Activated T-cell treated with anti-CD3 and anti-CD28 coated beads, Interleukin-2, amount 50 U/mL, for 4 hours (primary cell): ENCODE measurements at regions not wholly inside any gene's neighbourhood (a gene's known extent, or its start where the extent isn't known, plus 50 kb on each side); places are given as distances from the start of the nearest gene placed in this dataset.

Experiments used
- ATAC-seq, 2 donors: fragments of 200-7000 bp; cut with Tn5 transposase; one replicate each; pipeline ENCODE4 v1.10.0; 2021
- DNase-seq: peaks from one replicate; pipeline ENCODE4 v3.0.0-alpha.2; 2020
- H3K27me3 Mint-ChIP-seq: one replicate; pipeline ENCODE4 v1.8.0; 2021; ENCODE audit warnings: low read depth, mixed read lengths
- H3K36me3 Mint-ChIP-seq: one replicate; pipeline ENCODE4 v1.8.0; 2022; ENCODE audit warnings: mixed read lengths; ENCODE audit not compliant: insufficient read depth
- H3K4me1 Mint-ChIP-seq: one replicate; pipeline ENCODE4 v1.8.0; 2021; ENCODE audit warnings: low read depth, mixed read lengths
- H3K4me3 Mint-ChIP-seq: one replicate; pipeline ENCODE4 v1.8.0; 2021; ENCODE audit warnings: mild to moderate bottlenecking, moderate library complexity, mixed read lengths
- H3K9me3 Mint-ChIP-seq: one replicate; pipeline ENCODE4 v1.8.0; 2021; ENCODE audit warnings: mixed read lengths

- Mint-ChIP-seq H3K4me1 (peaks cover 22% of the 10 kb centered on the region), H3K27me3 (no peaks in the 10 kb centered on the region), H3K36me3 (no peaks in the 10 kb centered on the region), H3K9me3 (no peaks in the 10 kb centered on the region), H3K4me3 (no peak overlapping the region)
- no peak for ATAC-seq
- DNase-seq, result no peak
These were observed 215.0 kb upstream of the PWP1 start for GRCh38 chr12:107470645-107471044.

DNA sequence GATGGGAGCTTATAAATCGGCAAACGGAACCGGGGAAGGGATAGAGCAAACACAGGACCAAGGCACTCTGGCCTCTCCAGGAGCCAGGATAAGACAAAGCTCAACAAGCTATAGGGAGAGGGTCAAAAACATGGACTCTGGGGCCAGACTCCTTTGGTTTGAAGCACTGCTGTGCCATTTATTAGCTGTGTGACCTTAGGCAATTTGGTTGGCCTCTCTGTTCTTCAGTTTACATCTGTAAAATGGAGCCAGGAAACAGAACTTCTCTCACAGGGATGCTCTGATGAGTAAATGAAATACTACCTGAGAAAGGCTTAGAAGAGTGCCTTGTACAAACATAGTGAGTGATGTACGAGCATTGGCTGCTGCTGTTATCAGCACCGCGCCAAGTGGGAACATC is 213.3 kb upstream of the PWP1 start:
- DNase-seq, result no peak
- no peaks in the 10 kb centered on the region for H3K9me3 Mint-ChIP-seq
- ATAC-seq, result no peak
- H3K36me3 Mint-ChIP-seq, result no peaks in the 10 kb centered on the region
- peaks cover 21% of the 10 kb centered on the region for H3K4me1 Mint-ChIP-seq
- H3K27me3 Mint-ChIP-seq, result no peaks in the 10 kb centered on the region
- no peak overlapping the region for H3K4me3 Mint-ChIP-seq

GRCh38 chr12:107474099-107474498 is 211.5 kb upstream of the PWP1 start:
- H3K27me3 Mint-ChIP-seq, result no peaks in the 10 kb centered on the region
- H3K9me3 Mint-ChIP-seq, result no peaks in the 10 kb centered on the region

DNA sequence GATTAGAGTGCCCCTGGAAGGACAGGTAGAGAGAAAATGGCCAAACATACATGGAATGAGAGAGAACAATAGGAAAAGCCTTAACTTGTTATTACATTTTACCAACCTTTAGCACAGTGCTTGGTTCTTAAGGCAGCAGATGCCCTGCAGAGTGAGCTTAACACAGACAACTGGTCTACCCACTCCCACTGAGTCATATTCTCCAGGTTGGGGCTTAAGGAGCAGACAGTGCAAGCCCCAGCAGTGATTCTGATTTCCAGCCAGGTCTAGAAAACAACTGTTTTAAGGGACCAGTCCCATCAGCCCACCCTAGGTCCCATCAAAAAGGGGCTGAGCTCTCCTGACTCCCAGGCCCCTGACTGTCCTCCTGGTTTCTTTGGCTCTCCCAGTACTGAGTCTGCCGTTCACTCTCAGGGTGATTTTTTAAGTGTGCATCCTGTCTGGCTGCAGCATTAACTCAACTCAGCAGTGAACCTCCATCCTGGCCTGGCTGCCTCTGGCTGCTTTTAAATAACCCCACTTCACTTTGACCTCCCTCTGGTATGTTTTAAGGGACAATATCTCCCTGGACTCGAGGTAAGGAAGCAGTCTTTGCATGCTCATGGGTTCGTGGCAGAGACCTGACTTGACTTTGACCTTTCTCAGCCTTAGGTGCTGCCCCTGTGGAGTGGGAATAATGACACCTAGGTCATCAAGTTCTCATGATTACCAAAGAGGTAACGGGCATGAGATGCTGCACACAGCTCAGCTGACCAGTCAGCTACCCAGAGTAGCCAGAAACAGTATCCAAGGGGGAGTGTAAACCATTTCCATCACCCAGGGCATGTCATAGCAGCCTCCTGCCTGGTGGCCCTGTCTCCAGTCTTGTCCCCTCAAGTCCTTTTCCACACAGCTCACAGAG is 210.7 kb upstream of the PWP1 start:
- H3K9me3 Mint-ChIP-seq, result no peaks in the 10 kb centered on the region
- no peaks in the 10 kb centered on the region for H3K36me3 Mint-ChIP-seq
- H3K4me1 Mint-ChIP-seq, result peaks cover 19% of the 10 kb centered on the region
- no peak overlapping the region for H3K4me3 Mint-ChIP-seq
- DNase-seq, result peak; percentile 5
- peak; percentile 27 to 46 for ATAC-seq
- H3K27me3 Mint-ChIP-seq, result no peaks in the 10 kb centered on the region

More at GRCh38 chr12:107474099-107474498, 211.5 kb upstream of the PWP1 start:
- Mint-ChIP-seq H3K4me3 (no peak overlapping the region), H3K36me3 (no peaks in the 10 kb centered on the region), H3K4me1 (peaks cover 19% of the 10 kb centered on the region)
- no peak for ATAC-seq
- DNase-seq, result no peak

DNA sequence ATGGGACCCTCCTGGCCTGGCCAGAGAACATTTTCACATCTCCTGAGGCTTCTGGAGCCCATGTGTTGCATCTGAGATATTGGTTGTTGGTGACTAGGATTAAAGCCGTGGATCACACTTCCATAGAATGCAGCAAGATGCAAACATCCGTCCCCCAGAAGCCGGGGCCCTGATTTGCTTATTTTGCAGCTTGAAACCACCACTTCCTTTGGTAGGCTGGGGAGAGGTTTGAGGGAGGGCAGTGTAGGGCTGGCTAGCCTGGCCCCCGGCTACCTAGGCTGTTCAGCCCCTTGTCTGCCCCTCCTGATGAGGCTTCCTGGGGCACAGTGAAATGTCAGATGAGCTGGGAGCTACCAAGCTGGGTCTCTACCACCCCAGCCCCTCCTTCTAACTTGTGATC is 209.7 kb upstream of the PWP1 start:
- peaks cover 22% of the 10 kb centered on the region for H3K4me1 Mint-ChIP-seq
- DNase-seq (no peak), ATAC-seq (no peak)
- no peak overlapping the region for H3K4me3 Mint-ChIP-seq
- H3K27me3 Mint-ChIP-seq, result no peaks in the 10 kb centered on the region
- no peaks in the 10 kb centered on the region for H3K9me3 Mint-ChIP-seq
- H3K36me3 Mint-ChIP-seq, result no peaks in the 10 kb centered on the region

GRCh38 chr12:107477018-107477417 is 208.6 kb upstream of the PWP1 start:
- Mint-ChIP-seq H3K36me3 (no peaks in the 10 kb centered on the region), H3K27me3 (no peaks in the 10 kb centered on the region), H3K4me3 (no peak overlapping the region), H3K9me3 (no peaks in the 10 kb centered on the region), H3K4me1 (peaks cover 22% of the 10 kb centered on the region)
- ATAC-seq (no peak), DNase-seq (no peak)

DNA sequence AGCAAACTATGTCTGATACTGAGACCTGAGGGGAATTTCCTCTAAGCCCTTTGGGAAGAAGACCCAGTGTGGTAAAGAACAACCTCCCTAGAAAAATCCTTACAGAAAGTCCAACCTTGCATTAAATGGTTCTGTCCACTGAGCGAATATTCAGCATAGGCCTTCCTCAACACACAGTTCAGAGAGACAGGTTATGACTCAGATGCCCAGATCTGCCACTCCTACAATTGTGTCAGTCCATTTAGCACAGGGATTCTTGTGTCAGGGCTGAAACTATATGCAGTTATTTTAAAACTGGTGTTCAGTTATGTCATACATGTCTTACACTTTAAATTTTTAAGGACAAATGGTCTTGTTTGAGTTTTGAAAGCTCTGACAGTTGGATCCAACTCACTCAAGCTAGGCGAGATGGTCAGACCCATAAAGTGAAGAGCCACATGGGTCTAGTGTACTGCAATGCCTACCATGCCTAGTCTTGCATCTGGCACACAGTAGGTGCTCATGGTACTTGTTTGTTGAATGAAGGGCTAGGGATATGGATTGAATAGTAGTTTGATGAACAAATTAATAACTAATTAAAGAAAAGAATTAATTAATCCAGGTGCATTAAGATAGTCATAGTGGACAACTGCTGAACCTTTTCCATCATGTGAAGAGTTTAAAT is 207.5 kb upstream of the PWP1 start:
- ATAC-seq (no peak), DNase-seq (no peak)
- H3K4me3 Mint-ChIP-seq, result no peak overlapping the region
- no peaks in the 10 kb centered on the region for H3K36me3 Mint-ChIP-seq
- H3K27me3 Mint-ChIP-seq, result no peaks in the 10 kb centered on the region
- peaks cover 20% of the 10 kb centered on the region for H3K4me1 Mint-ChIP-seq
- no peaks in the 10 kb centered on the region for H3K9me3 Mint-ChIP-seq

GRCh38 chr12:107478881-107479280 is 206.7 kb upstream of the PWP1 start:
- DNase-seq, result no peak
- Mint-ChIP-seq H3K36me3 (no peaks in the 10 kb centered on the region), H3K27me3 (no peaks in the 10 kb centered on the region), H3K4me3 (no peak overlapping the region), H3K4me1 (peaks cover 20% of the 10 kb centered on the region), H3K9me3 (no peaks in the 10 kb centered on the region)
- ATAC-seq, result no peak

DNA sequence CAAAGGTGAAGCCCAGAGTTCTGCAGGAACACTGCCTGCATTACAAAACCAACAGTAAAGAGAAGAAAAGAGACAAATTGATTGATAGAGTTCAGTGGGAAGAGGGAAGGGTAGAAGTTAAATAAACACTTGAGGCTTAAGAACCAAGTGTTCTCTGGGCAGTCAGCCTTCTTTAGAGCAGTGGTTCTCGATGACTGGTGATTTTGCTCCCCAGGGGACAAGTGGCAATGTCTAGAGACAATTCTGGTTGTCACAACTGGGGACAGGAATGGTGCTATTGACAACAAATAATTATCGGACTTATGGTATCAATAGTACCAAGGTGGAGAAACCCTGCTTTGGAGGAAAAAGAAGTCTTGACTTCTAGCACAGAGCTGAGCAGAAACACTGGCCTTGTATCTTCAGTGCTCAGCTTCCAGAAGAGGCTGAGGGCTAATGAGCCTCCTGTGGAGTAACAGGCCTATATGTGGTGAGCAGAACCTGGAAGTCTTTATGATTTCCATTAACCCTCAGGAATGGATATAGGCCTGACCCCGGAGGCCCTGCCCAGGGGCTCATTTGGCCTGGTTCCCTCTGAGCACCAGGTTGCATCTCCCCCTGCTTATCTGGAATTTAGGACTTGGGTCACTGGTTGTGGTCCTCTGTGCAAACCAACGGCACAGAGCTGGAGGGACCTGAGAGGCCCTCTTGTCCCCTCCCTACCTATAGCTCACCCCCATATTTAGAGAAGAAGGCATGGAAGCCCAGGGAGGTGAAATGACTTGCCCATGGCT is 204.6 kb upstream of the PWP1 start:
- Mint-ChIP-seq H3K36me3 (no peaks in the 10 kb centered on the region), H3K27me3 (no peaks in the 10 kb centered on the region), H3K4me1 (peaks cover 19% of the 10 kb centered on the region), H3K4me3 (no peak overlapping the region), H3K9me3 (no peaks in the 10 kb centered on the region)
- DNase-seq (no peak), ATAC-seq (no peak)

- ATAC-seq (no peak), DNase-seq (no peak)
- Mint-ChIP-seq H3K9me3 (no peaks in the 10 kb centered on the region), H3K27me3 (no peaks in the 10 kb centered on the region), H3K4me1 (peaks cover 33% of the 10 kb centered on the region), H3K36me3 (no peaks in the 10 kb centered on the region), H3K4me3 (no peak overlapping the region)
These were observed 201.4 kb upstream of the PWP1 start for GRCh38 chr12:107484230-107484629.

DNA sequence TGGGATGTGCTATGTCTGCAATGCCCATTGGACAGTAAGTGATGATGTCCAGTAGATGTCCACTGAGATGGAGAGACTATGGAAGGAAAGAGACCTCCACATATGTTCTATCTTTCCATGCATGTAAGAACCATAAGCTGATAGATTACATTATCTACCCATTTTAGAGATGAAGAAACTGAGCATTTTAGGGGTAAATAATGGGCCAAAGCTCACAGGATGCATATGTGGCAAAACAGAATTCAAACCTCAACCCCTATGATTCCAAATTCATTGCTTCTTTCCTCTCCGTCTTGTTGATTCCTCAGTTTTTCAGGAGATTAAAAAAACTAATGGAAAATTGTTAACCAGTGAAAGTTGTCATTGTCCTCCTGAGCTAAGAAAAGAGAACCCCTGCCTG is 200.7 kb upstream of the PWP1 start:
- DNase-seq (no peak), ATAC-seq (no peak)
- Mint-ChIP-seq H3K4me3 (no peak overlapping the region), H3K27me3 (no peaks in the 10 kb centered on the region), H3K9me3 (no peaks in the 10 kb centered on the region), H3K36me3 (no peaks in the 10 kb centered on the region), H3K4me1 (peaks cover 32% of the 10 kb centered on the region)

- Mint-ChIP-seq H3K4me3 (no peak overlapping the region), H3K9me3 (no peaks in the 10 kb centered on the region), H3K4me1 (peaks cover 33% of the 10 kb centered on the region), H3K36me3 (no peaks in the 10 kb centered on the region), H3K27me3 (no peaks in the 10 kb centered on the region)
- no peak for ATAC-seq
- no peak for DNase-seq
These were observed 199.9 kb upstream of the PWP1 start for GRCh38 chr12:107485731-107486130.

GRCh38 chr12:107486140-107486892 is 199.3 kb upstream of the PWP1 start:
- Mint-ChIP-seq H3K4me3 (no peak overlapping the region), H3K4me1 (peaks cover 35% of the 10 kb centered on the region), H3K36me3 (no peaks in the 10 kb centered on the region), H3K27me3 (no peaks in the 10 kb centered on the region), H3K9me3 (no peaks in the 10 kb centered on the region)
- DNase-seq (no peak), ATAC-seq (no peak)
